ENCODE measurements at regions not wholly inside any gene's neighbourhood (a gene's known extent, or its start where the extent isn't known, plus 50 kb on each side); places are given as distances from the start of the nearest gene placed in this dataset.

GRCh38 chr1:115145226-115145625 is 55.9 kb upstream of the TSPAN2 start:
- H3K9me3 Mint-ChIP-seq (ENCODE audit: insufficient read depth), result no peaks in the 10 kb centered on the region
- H3K36me3 Mint-ChIP-seq (ENCODE audit: low read depth), result no peaks in the 10 kb centered on the region
- no peak overlapping the region for H3K4me3 Mint-ChIP-seq
- peaks cover 30% of the 10 kb centered on the region for H3K27me3 Mint-ChIP-seq (ENCODE audit: low read depth)
- H3K4me1 Mint-ChIP-seq (ENCODE audit: low read depth), result peaks cover 4% of the 10 kb centered on the region
- DNase-seq (no peak), ATAC-seq (no peak)
- ChIA-PET POLR2A (no interaction called here), CTCF (no interaction called here)
- H3K27ac Mint-ChIP-seq, result no peak overlapping the region

- POLR2A ChIA-PET, result no interaction called here
- Mint-ChIP-seq H3K27ac (no peak overlapping the region), H3K4me1 (ENCODE audit: low read depth) (peaks cover 4% of the 10 kb centered on the region), H3K27me3 (ENCODE audit: low read depth) (peaks cover 30% of the 10 kb centered on the region), H3K4me3 (no peak overlapping the region), H3K9me3 (ENCODE audit: insufficient read depth) (no peaks in the 10 kb centered on the region), H3K36me3 (ENCODE audit: low read depth) (no peaks in the 10 kb centered on the region)
- DNase-seq, result no peak
- CTCF ChIA-PET, result no interaction called here
- ATAC-seq, result no peak
These were observed 54.9 kb upstream of the TSPAN2 start for GRCh38 chr1:115144176-115144575.

GRCh38 chr1:115142616-115143015 is 53.3 kb upstream of the TSPAN2 start:
- DNase-seq (no peak), ATAC-seq (no peak)
- POLR2A ChIA-PET, result interaction anchor here (1.6 kb wide), 1 partner anchor 34 kb away, joined by 4 read pairs; no protein-coding TSS in a partner anchor
- H3K36me3 Mint-ChIP-seq (ENCODE audit: low read depth), result no peaks in the 10 kb centered on the region
- H3K4me3 Mint-ChIP-seq, result no peak overlapping the region
- peaks cover 5% of the 10 kb centered on the region for H3K4me1 Mint-ChIP-seq (ENCODE audit: low read depth)
- no peak overlapping the region for H3K27ac Mint-ChIP-seq
- CTCF ChIA-PET, result interaction anchor here (0.9 to 7.8 kb wide), 4 partner anchors 21 to 453 kb away, joined by 3 to 60 read pairs (median 4); no protein-coding TSS in a partner anchor
- no peaks in the 10 kb centered on the region for H3K9me3 Mint-ChIP-seq (ENCODE audit: insufficient read depth)
- H3K27me3 Mint-ChIP-seq (ENCODE audit: low read depth), result peaks cover 28% of the 10 kb centered on the region

GRCh38 chr1:115141145-115141454 is 51.8 kb upstream of the TSPAN2 start:
- H3K27ac Mint-ChIP-seq, result no peak overlapping the region
- H3K27me3 Mint-ChIP-seq (ENCODE audit: low read depth), result peaks cover 15% of the 10 kb centered on the region
- ChIA-PET POLR2A (no interaction called here), CTCF (interaction anchor here (1.3 to 7.8 kb wide), 3 partner anchors 12 to 455 kb away, joined by 3 to 60 read pairs (median 27); no protein-coding TSS in a partner anchor)
- ATAC-seq, result no peak
- peaks cover 3% of the 10 kb centered on the region for H3K4me1 Mint-ChIP-seq (ENCODE audit: low read depth)
- DNase-seq, result no peak
- no peak overlapping the region for H3K4me3 Mint-ChIP-seq
- no peaks in the 10 kb centered on the region for H3K9me3 Mint-ChIP-seq (ENCODE audit: insufficient read depth)
- no peaks in the 10 kb centered on the region for H3K36me3 Mint-ChIP-seq (ENCODE audit: low read depth)

GRCh38 chr1:115140442-115141144 is 51.3 kb upstream of the TSPAN2 start:
- ChIA-PET CTCF (interaction anchor here (1.3 to 7.8 kb wide), 3 partner anchors 11 to 455 kb away, joined by 3 to 60 read pairs (median 27); no protein-coding TSS in a partner anchor), POLR2A (no interaction called here)
- ATAC-seq (no peak), DNase-seq (no peak)
- Mint-ChIP-seq H3K27me3 (ENCODE audit: low read depth) (peaks cover 12% of the 10 kb centered on the region), H3K9me3 (ENCODE audit: insufficient read depth) (no peaks in the 10 kb centered on the region), H3K4me3 (no peak overlapping the region), H3K36me3 (ENCODE audit: low read depth) (no peaks in the 10 kb centered on the region), H3K4me1 (ENCODE audit: low read depth) (peaks cover 3% of the 10 kb centered on the region), H3K27ac (no peak overlapping the region)

GRCh38 chr1:115139381-115139780 is 50.1 kb upstream of the TSPAN2 start:
- ChIA-PET CTCF (interaction anchor here (1.0 to 7.8 kb wide), 4 partner anchors 8 to 456 kb away, joined by 4 to 60 read pairs (median 16); no protein-coding TSS in a partner anchor), POLR2A (no interaction called here)
- Mint-ChIP-seq H3K36me3 (ENCODE audit: low read depth) (no peaks in the 10 kb centered on the region), H3K9me3 (ENCODE audit: insufficient read depth) (no peaks in the 10 kb centered on the region), H3K4me3 (no peak overlapping the region), H3K4me1 (ENCODE audit: low read depth) (peaks cover 3% of the 10 kb centered on the region), H3K27me3 (ENCODE audit: low read depth) (peaks cover 6% of the 10 kb centered on the region), H3K27ac (no peak overlapping the region)
- ATAC-seq (no peak), DNase-seq (no peak)

Data from activated CD8-positive, alpha-beta T cell treated with anti-CD3 and anti-CD28 coated beads, Interleukin-2, amount 10 ng/mL, durations not matched to agents 7 days and 5 days (primary cell).